PC-9 (cell line): ENCODE measurements at regions not wholly inside any gene's neighbourhood (a gene's known extent, or its start where the extent isn't known, plus 50 kb on each side); places are given as distances from the start of the nearest gene placed in this dataset.

Experiments
- CTCF ChIP-seq: fragments of 200-600 bp; sonication (generic); conservative IDR thresholded peaks from 2 replicates; pipeline ENCODE4 v1.6.1; 2017; ENCODE audit warnings: mixed run types, antibody characterized with exemption, mild to moderate bottlenecking, moderate library complexity
- EZH2 ChIP-seq: fragments of 200-600 bp; sonication (generic); IDR thresholded peaks from 2 replicates; pipeline ENCODE4 v1.8.0; 2017; ENCODE audit warnings: antibody characterized with exemption, low read depth

GRCh38 chr11:101759771-101760450, 154.9 kb upstream of the CEP126 start:
- TF ChIP-seq CTCF (peak; percentile 45; the same call in 1 of the 2 replicates), EZH2 (no peak)
